GM19463 (cell line): ENCODE measurements at regions not wholly inside any gene's neighbourhood (a gene's known extent, or its start where the extent isn't known, plus 50 kb on each side); places are given as distances from the start of the nearest gene placed in this dataset.
"Not testable (repeated sequence)": the region's sequence is repeated elsewhere in the genome, so short reads cannot be mapped to it uniquely, and the experiment has no call there.

ENCODE experiments used
- ATAC-seq: cut with Tn5 transposase; IDR thresholded peaks from one replicate; pipeline ENCODE4 v1.9.1; 2021; ENCODE audit warnings: mild to moderate bottlenecking, moderate library complexity; ENCODE audit not compliant: unreplicated experiment

- no peak for ATAC-seq
Measured at GRCh38 chr1:102178480-102178879, 181.8 kb upstream of the OLFM3 start.

DNA sequence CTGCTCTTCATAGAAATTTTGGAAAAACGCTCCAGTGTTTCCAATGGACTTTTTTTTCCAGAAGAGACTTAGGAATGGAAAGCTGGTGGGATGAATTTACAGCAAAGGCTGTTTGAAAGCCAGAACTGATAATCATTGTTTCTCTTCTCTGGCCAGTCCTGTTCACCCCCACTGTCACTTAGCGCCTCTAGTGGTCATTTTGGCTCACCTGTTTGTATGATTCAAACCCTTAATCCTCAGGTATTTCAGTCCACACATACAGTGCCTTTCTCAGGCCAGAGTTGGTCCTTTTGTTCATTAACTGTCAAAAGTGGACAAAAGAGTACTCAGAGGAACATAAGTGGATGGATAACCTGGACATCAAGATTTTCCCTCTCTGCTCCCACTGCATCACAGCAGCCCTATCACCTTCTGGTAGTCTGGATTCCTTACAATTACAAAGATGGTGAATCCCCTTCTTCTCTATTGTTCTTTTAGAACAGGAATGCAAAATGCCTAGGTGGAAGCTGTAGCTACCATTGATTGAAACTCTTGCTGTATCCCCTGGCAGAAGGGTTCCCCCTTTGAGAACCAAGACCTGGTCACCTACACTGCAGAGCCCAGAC lies 177.6 kb upstream of the OLFM3 start:
- peak; percentile 96 for ATAC-seq

DNA sequence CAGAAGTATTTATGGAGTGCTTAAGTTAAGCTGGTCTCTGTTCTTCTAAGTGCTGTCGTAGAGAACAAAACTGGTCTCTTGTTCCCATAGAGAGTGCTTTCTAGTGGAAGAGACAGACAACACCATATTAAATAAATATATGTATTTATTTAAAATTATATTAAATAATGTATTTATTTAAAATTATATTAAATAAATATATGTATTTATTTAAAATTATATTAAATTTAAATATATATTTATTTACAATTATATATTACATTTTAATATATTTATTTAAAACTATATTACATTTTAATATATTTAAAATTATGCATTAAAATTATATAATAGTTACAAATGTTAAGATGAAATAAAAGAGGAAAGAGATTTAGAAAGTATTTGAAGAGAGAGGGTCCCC lies 175.5 kb upstream of the OLFM3 start:
- no peak for ATAC-seq

GRCh38 chr1:102163799-102164198 lies 167.1 kb upstream of the OLFM3 start:
- ATAC-seq, result no peak

DNA sequence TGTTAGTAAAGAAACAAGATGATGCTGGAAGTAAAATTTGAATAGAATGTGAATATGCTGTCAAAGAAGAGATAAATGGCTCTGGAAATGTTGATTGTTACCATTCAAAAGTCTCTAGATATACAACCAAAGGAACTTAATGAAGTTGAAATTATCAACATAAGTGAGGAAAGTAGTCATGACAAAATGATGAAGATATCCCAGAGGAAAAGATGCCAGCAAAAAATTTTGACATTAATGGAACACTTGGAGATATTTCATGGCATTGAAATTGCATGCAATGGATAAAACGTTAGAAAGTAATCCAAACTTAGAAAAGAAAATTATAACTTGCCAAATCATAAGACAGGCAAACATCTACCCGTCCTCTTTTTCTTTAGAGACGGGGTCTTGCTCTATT lies 154.5 kb upstream of the OLFM3 start:
- no peak for ATAC-seq

DNA sequence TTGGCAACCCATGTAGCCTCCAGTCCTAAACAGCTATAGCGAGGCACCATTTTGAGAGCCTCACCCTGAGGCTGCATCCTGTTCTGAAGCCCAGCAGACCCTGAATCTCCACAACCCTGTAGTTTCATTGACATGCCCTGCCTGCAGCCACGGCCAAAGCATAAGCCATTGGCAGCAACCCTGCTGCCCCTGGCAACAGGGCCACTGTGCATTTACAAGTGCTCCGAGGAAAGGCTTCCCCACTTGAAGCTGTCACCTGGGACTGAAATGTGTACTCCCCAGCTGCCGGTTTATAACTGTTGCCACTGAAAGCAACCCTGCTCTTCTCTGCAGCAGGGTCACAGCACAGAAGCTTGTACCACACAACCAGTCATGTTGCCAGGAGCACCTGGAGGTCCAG lies 124.2 kb upstream of the OLFM3 start:
- no peak for ATAC-seq

GRCh38 chr1:102118150-102118549 lies 121.4 kb upstream of the OLFM3 start:
- no peak for ATAC-seq

DNA sequence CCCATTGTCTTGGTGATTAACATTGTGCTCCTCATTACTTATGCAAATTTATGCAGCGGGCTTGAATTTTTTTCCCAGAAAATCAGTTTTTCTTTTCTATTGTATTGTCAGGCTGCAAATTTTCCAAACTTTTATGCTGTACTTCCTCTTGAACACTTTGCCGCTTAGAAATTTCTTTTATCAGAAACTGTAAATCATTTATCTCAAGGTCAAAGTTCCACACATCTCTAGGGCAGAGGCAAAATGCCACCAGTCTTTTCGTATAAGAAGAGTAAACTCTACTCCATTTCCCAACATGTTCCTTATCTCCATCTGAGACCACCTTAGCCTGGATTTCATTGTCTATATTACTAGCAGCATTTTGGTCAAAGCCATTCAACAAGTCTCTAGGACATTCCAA lies 113.9 kb upstream of the OLFM3 start:
- no peak for ATAC-seq

- not testable (repeated sequence) for ATAC-seq
Measured at GRCh38 chr1:102109493-102109892, 112.8 kb upstream of the OLFM3 start.

DNA sequence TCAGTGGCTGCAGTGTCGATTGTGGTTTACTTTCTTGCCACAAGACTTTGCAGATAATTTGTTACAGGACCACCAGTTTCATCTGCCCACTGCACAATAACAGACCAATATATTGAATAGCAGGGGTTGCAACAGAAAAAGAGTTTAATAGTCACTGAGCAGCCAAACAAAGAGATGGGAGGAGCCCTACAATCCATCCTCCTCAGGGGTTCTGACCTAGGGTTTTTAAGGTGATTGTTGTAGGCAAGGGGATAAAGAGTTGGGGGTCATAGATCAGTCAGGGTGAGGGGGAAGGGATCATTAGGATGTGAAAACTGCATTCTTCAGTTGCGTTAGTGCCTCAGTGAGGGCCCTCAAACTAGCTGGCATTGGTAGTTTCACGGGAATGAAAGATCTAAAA lies 110.7 kb upstream of the OLFM3 start:
- ATAC-seq, result no peak

GRCh38 chr1:102105931-102106550 lies 109.3 kb upstream of the OLFM3 start:
- ATAC-seq, result no peak

DNA sequence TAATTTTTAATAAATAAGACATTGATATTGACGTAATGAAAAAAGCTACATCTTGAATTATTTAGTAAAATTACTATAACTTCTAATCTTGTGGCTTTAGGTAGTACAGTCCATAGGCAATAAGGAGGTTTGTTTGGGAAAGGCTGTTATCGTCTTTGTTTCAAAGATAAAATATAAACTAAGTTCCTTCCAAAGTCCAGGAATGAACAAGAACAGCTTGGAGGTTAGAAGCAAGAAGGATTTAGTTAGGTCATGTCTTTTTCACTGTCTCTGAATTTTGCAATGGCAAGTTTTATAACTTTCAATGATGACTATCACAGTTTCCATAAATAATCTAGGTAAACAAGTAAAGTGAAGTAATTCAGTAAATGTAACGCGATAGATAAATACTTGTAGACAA lies 106.9 kb upstream of the OLFM3 start:
- ATAC-seq, result no peak

DNA sequence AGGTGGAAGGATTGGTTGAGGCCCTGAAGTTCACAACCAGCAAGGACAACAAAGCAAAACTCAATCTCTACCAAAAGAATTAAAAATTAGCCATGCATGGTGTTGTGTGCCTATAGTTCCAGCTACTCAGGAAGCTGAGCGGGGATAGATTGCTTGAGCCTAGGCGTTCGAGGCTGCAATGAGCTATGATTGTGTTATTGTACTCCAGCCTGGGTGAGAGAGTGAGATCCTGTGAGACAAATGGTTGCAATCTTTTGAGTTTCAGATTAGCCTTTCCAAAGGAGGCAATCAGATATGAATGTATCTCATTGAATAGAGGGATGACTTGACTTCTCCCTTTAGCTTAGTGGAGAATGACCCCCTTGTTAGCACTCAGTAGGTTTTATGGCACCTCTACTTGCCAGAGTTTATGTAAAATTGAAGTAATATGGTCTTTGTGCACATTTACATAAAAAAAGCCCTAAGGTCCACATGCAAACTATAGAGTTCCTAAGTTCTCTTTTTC lies 105.6 kb upstream of the OLFM3 start:
- ATAC-seq, result no peak

DNA sequence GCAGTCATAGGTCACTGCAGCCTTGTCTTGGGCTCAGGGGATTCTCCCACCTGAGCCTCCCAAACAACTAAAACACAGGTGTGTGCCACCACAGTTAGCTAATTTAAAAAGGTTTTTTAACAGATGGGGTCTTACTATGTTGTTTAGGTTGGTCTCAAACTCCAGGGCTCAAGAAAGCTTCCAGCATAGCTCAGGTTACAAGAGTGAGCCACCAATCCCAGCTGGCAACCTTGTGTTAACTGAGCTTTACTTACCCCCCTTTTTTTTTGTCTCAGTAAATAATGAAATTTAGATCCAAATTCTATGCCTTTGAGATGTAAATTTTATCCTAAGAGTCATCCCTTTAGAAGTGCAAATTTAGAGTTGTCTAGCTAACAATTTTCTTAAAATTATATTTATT lies 103.9 kb upstream of the OLFM3 start:
- no peak for ATAC-seq

GRCh38 chr1:102099916-102100315 lies 103.2 kb upstream of the OLFM3 start:
- no peak for ATAC-seq

- no peak for ATAC-seq
Measured at GRCh38 chr1:102098536-102098935, 101.8 kb upstream of the OLFM3 start.

DNA sequence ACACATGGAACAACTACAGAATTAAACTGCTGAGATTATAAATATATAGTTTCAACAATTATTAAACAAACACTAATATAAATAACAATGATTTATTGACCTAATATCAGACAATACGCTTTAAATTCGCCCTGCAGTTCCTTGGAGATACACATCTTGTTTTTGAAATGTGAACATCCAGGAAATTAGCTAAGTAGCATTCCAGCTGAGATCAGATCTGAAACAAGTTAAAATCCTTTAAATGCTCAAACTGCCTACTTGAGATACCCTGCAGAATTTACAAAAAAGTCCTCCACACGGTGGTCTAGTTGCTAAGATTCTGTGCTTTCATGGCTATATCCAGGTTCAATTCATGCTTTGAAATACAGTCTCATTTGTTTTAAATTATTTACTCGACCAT lies 101.4 kb upstream of the OLFM3 start:
- ATAC-seq, result no peak

DNA sequence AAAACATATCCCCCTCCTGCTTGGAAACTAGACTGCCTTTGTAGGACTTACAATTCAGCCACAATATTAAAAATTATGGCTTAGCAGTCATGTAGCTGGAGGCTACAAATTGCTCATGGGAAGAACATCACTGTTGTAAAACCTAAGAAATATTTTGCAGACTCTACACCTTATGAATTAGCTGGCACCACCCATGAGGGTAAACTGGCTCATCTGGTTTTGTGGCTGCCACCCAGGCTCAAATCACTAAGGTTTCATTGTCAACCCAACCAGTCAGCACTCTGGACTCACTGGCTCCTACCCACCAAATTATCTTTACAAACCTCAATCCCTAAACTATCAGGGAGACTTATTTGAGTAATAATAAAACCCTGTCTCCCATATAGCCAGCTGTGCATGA lies 100.7 kb upstream of the OLFM3 start:
- ATAC-seq, result no peak

DNA sequence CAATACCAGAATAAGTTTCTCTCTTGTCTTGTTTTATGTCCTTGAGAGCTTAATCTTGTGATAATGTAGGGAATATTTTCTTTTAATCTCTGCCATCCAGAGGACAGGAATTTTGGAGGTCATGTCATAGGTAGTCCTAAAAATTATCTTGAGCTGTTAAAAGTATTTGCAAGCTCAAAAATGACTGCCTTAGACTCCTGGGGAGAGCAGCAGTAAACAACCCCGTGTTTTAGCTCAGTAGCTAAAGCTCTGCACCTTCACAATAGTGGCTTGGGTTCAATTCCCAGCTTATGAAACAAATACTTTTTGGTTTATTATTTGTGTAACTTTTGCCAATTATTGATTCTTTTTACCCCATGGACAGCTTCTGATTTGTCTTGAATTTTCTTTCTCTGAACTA lies 99.4 kb upstream of the OLFM3 start:
- no peak for ATAC-seq

DNA sequence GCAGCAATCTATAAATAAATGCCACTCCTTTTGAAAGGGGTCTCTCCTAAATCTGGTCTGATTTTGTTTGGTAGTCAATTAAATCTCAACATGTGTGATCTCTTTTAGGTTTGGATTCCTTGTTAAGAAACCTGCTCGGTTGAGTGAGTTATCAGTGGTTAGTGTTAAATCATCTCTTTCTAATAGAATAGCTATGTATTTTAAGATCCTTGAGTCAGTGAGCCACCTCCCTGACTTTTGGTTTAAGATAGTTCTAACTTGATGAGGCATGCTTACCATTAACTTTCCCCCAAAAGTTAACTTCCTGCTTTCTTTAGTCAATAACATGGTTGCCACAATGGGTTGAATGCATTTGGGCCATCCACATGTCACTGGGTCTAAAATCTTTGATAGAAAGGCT lies 93.1 kb upstream of the OLFM3 start:
- no peak for ATAC-seq

DNA sequence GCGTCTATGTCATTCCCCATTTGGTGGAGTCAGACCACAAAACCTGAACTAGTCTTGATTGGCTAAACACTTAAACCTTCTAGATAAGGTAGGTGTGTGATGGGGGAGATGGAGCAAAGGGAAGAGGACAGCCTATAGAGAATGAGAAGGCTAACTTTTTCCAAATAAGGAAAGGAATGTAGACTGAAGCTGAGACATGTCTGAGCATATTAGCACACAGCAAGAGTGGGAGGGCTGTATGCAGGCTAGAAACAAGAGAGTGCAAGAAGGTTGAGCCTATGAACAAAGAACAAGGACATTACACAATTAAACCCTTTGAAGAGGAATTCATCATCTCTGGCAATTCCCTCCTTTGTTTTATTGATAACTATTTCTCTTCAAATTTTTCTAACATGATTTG lies 89.2 kb upstream of the OLFM3 start:
- no peak for ATAC-seq

DNA sequence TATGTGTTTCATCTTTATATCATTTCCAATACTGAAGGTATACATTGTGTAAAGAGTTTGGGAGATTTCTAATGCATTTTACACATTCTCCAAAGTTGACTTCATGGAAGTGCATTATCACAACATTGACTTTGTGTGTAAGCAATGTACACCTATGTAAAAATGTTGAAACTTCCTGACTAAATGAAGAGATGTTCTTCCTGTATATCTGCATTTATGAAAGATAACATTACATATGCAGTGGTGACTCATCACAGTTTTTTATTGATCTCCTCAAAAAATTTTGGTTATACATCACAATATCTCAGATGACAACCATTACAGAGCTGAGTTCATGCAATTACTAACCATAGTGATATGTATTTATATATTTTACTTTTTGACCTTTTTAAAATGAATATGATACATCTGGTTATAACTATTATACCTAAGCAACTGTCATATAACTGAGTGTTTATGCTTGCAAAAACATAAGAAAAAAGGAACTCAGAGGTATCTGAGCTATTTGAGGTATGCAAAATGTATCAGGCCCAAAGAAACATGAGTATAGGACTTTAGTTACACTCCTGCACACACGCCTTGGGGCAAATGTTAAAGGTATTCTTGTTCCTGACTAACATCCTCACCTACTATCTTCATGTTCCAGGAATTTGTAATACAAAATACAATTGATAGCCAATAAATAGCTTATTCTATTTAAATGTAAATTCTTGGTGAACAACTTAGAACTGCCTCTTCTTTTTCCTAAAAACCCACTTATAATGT lies 88.2 kb upstream of the OLFM3 start:
- no peak for ATAC-seq
